ENCODE measurements at regions not wholly inside any gene's neighbourhood (a gene's known extent, or its start where the extent isn't known, plus 50 kb on each side); places are given as distances from the start of the nearest gene placed in this dataset.

GRCh38 chr10:21197838-21198237 lies 300.7 kb upstream of the NEBL start:
- no peak overlapping the region for H3K4me3 ChIP-seq (ENCODE audit: low read depth in 1 of 2, low read length in 2 of 2)
- H4K20me1 ChIP-seq (ENCODE audit: insufficient read depth, low read length): no peaks in the 10 kb centered on the region
- no peak for DNase-seq
- peaks cover 7% of the 10 kb centered on the region for H3K9me3 ChIP-seq (ENCODE audit: insufficient read depth, low read length, severe bottlenecking)
- H3K4me1 ChIP-seq (ENCODE audit: insufficient read depth, low read length): no peaks in the 10 kb centered on the region
- H3K27ac ChIP-seq (ENCODE audit: low read length): no peak overlapping the region
- H3K9ac ChIP-seq (ENCODE audit: low read depth, low read length): no peak overlapping the region
- no peaks in the 10 kb centered on the region for H3K36me3 ChIP-seq (ENCODE audit: insufficient read depth, low read length)
- no peaks in the 10 kb centered on the region for H3K79me2 ChIP-seq (ENCODE audit: insufficient read depth, low read length)
- no peak for ATAC-seq (ENCODE audit: insufficient read depth, low read depth)
- H3K27me3 ChIP-seq (ENCODE audit: insufficient read depth, low read length, poor library complexity): no peaks in the 10 kb centered on the region
- TF ChIP-seq CTCF (IDR thresholded peaks at IDR 0.05; ENCODE audit: borderline replicate concordance, extremely low read depth, low read length, poor library complexity, severe bottlenecking): no peak
- TF ChIP-seq EZH2 (IDR thresholded peaks at IDR 0.05; ENCODE audit: borderline replicate concordance, low read depth, low read length, severe bottlenecking): no peak
- H3K4me2 ChIP-seq (ENCODE audit: insufficient read depth, low read length): no peak overlapping the region
- no peak overlapping the region for H2AFZ ChIP-seq (ENCODE audit: low read depth, low read length)

- no peak overlapping the region for H3K27ac ChIP-seq (ENCODE audit: low read length)
- no peaks in the 10 kb centered on the region for H3K36me3 ChIP-seq (ENCODE audit: insufficient read depth, low read length)
- H3K9me3 ChIP-seq (ENCODE audit: insufficient read depth, low read length, severe bottlenecking): peaks cover 7% of the 10 kb centered on the region
- no peaks in the 10 kb centered on the region for H4K20me1 ChIP-seq (ENCODE audit: insufficient read depth, low read length)
- DNase-seq: no peak
- H3K4me1 ChIP-seq (ENCODE audit: insufficient read depth, low read length): no peaks in the 10 kb centered on the region
- no peaks in the 10 kb centered on the region for H3K27me3 ChIP-seq (ENCODE audit: insufficient read depth, low read length, poor library complexity)
- H3K79me2 ChIP-seq (ENCODE audit: insufficient read depth, low read length): no peaks in the 10 kb centered on the region
- no peak for ATAC-seq (ENCODE audit: insufficient read depth, low read depth)
- no peak overlapping the region for H3K4me2 ChIP-seq (ENCODE audit: insufficient read depth, low read length)
- H2AFZ ChIP-seq (ENCODE audit: low read depth, low read length): no peak overlapping the region
- H3K4me3 ChIP-seq (ENCODE audit: low read depth in 1 of 2, low read length in 2 of 2): no peak overlapping the region
- H3K9ac ChIP-seq (ENCODE audit: low read depth, low read length): no peak overlapping the region
- no peak for TF ChIP-seq EZH2 (IDR thresholded peaks at IDR 0.05; ENCODE audit: borderline replicate concordance, low read depth, low read length, severe bottlenecking)
- TF ChIP-seq CTCF (IDR thresholded peaks at IDR 0.05; ENCODE audit: borderline replicate concordance, extremely low read depth, low read length, poor library complexity, severe bottlenecking): no peak
Measured at GRCh38 chr10:21196822-21197395, 299.8 kb upstream of the NEBL start.

- H3K9ac ChIP-seq (ENCODE audit: low read depth, low read length): no peak overlapping the region
- no peaks in the 10 kb centered on the region for H3K79me2 ChIP-seq (ENCODE audit: insufficient read depth, low read length)
- H3K27ac ChIP-seq (ENCODE audit: low read length): no peak overlapping the region
- H3K4me2 ChIP-seq (ENCODE audit: insufficient read depth, low read length): no peak overlapping the region
- no peaks in the 10 kb centered on the region for H3K4me1 ChIP-seq (ENCODE audit: insufficient read depth, low read length)
- DNase-seq: no peak
- ATAC-seq (ENCODE audit: insufficient read depth, low read depth): no peak
- no peak overlapping the region for H3K4me3 ChIP-seq (ENCODE audit: low read depth in 1 of 2, low read length in 2 of 2)
- H3K9me3 ChIP-seq (ENCODE audit: insufficient read depth, low read length, severe bottlenecking): peaks cover 7% of the 10 kb centered on the region
- H3K36me3 ChIP-seq (ENCODE audit: insufficient read depth, low read length): no peaks in the 10 kb centered on the region
- TF ChIP-seq CTCF (IDR thresholded peaks at IDR 0.05; ENCODE audit: borderline replicate concordance, extremely low read depth, low read length, poor library complexity, severe bottlenecking) (no peak), EZH2 (IDR thresholded peaks at IDR 0.05; ENCODE audit: borderline replicate concordance, low read depth, low read length, severe bottlenecking) (no peak)
- H3K27me3 ChIP-seq (ENCODE audit: insufficient read depth, low read length, poor library complexity): no peaks in the 10 kb centered on the region
- H2AFZ ChIP-seq (ENCODE audit: low read depth, low read length): no peak overlapping the region
- no peaks in the 10 kb centered on the region for H4K20me1 ChIP-seq (ENCODE audit: insufficient read depth, low read length)
Measured at GRCh38 chr10:21195252-21195651, 298.1 kb upstream of the NEBL start.

Data from DND-41 (cell line).